Medulla oblongata (tissue), 1 donor: ENCODE measurements at regions not wholly inside any gene's neighbourhood (a gene's known extent, or its start where the extent isn't known, plus 50 kb on each side); places are given as distances from the start of the nearest gene placed in this dataset.
A peak's percentile ranks its signal among the peaks of the same experiment; 100 is the strongest.

Experiments used
- DNase-seq: peaks from one replicate; pipeline ENCODE4 v3.0.0-alpha.2; 2015; ENCODE audit errors: extremely low spot score

GRCh38 chr11:25886036-25886435, 445.9 kb upstream of the ANO3 start:
- DNase-seq, result no peak

DNA sequence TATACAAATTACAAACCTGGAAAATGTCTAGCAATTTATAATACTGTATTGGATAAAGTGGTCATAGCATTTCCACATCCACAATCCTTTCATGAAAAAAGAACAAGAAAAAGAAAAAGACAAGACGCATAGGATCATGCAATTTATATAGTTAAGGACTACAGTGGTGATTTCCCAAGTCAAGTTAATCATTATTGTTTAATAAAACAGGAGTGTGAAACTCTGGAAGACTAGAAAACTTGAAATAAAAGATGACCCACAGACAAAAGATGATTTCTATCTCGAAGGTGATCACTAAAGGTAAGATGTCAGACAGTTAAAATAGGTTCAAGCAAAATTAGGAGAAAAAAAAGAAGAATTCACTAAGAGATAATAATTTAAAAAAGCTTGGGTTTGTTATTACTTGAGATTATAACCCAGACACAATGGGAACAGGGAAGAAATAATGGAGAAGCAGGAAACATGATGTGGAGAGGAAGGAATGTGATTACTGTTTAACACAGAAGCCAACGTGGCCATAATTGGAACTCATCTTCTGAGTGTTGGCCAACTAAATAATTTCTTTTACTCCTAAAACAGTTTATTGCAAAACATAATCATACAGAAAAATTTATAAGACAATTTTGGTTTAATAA, 441.2 kb upstream of the ANO3 start:
- no peak for DNase-seq

DNA sequence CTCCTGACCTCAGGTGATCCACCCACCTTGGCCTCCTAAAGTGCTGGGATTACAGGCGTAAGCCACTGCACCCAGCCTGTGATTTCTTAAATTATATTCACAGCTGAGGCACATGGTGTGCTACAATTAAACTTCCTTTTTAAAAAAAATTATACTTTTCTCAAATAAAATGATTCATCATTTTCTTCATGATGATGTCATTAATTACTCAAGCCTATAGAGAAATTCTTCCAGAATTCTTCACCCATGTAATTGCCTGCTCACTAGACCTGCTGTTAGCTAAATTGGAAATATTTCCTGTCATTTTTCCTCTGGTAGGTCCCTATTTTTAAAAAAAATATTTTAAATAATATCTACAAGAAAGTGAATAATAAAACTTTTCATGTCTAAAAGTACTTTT, 440.0 kb upstream of the ANO3 start:
- no peak for DNase-seq

GRCh38 chr11:25899617-25900160, 432.2 kb upstream of the ANO3 start:
- DNase-seq, result no peak

DNA sequence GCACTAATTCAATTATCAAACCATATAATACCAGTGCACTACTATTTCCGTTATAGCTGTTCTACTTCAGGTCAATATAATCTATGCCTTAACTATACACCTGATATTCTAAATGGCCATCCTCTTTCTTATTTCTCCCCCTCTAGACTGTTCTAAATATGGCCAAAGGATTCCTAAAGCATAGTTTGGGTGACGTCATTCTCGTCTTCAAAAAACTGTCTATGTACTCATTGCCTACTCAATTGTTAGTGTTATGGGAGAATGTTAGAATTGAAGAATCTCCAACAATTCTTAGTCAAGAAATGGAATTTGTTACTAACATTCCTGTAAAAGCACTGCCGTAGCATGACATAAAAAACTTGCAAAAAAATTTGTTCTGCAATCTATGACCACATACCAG, 431.1 kb upstream of the ANO3 start:
- no peak for DNase-seq

- DNase-seq, result no peak
Measured at GRCh38 chr11:25901415-25901814, 430.5 kb upstream of the ANO3 start.

- no peak for DNase-seq
Measured at GRCh38 chr11:25902476-25902875, 429.5 kb upstream of the ANO3 start.

DNA sequence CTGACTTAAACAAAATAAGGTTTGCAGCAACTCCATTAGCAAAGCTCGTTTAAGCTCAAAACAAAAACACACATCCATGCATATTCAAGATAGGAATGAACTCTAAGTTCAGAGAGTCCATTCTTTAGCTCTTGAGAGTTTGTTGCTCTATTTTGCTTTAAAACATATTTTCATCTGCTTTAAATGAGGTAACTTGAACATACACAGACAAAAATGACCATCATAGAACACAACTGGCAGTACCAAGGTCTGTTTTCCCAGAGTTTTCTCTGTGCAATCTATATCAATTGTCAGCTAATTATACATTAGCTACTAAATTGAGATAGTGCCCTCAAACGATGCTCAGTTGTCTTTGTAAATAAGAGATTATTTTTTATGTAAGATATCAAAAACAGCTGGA, 423.2 kb upstream of the ANO3 start:
- no peak for DNase-seq

DNA sequence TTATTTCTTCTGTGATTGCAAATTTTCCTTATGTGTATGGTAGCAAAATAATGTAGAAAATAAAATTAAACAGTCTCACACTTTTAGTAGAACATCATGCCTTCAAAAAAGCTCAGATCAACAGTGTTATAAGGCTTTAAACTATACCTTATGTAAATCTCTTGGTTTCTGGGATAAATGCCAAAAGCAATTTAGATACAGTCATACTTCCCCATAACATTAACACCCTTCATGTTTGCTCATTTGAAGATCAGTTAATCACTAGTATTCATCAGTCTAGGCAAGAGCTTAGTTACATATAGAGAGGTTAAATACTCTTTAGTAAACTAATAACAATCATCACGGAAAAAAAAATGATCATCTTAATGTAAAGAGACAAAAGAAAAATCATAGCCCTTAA, 421.8 kb upstream of the ANO3 start:
- DNase-seq, result no peak

GRCh38 chr11:25920356-25920755, 411.6 kb upstream of the ANO3 start:
- DNase-seq, result no peak

DNA sequence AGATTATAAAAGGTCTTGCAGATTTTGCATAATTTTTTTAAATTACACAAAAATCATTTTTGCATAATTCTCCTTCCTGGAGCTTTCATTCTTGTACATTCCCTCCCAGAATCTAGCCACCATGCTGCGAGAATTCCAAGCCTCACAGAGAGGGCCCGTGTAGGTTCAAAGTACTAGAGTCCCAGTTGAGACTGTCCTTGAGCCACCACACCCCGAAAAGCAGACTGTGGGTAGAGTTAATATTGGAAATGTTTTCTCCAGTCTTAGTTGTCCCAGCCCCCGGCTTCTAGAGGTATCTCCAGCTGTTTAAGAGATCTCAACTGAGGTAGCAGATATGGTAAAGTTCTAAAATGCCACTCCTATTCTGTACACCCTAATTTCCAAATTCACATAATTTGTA, 407.3 kb upstream of the ANO3 start:
- DNase-seq, result no peak

- no peak for DNase-seq
Measured at GRCh38 chr11:25925359-25925758, 406.6 kb upstream of the ANO3 start.

DNA sequence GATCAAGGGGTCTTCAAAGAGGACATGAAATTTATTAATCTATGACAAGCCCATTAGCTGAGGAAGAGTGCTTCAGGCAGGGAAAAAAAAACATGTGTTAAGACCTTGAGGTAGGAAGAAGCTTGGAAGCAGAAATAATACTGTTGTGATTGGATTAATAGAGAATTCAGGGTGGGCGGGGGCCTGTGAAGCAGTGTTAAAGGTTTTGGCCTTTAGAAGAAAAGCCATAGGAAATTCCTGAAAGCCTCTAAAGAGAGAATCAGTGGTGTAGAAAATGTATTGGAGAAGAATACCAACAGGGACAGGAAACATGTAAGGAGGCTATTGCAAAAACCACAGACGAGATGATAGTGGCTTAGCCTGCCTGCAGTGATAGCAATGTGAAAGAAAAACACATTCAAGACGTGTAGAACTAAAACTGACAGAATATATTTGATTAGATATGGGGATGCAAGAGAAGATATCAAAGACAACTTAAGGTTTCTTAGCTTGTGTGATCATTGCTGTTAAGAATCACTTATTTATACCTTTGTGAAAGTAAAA, 404.4 kb upstream of the ANO3 start:
- DNase-seq, result no peak

DNA sequence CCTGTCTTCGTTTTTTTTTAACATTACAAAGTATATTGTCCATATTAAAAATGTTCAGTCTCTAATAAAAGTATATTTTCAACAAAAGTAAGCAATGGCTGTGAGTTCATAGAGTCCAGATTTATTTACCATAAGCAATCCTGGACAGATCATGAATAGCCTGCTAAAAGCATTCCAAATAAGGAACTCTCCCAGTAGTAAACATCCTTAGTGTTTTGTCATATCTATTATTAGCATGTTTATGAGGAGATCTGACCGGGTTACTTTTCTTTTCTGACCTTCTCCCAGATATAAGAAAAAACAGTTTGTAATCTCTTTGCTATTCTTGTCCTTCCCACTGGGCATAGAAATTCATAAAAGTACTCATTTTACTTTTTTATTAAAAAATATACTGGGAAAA, 403.9 kb upstream of the ANO3 start:
- no peak for DNase-seq

DNA sequence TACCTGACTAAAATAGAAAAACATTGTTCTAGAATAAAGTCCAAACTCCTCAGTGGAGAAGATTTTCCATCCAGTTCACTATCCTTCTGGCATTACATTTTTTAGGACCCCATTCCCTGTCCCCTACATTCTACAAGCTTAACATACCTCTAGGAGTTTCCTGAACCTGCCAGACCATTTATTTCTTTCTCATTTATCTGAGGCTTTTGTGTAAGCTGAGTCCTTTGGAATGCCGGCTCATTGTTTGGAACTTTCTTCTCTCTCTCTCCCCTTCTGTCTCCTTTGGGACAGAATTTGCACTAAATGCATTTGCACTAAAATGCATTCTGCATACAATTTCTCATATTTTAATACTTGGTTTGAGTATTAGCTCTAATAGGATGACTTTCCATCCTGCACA, 393.0 kb upstream of the ANO3 start:
- no peak for DNase-seq

DNA sequence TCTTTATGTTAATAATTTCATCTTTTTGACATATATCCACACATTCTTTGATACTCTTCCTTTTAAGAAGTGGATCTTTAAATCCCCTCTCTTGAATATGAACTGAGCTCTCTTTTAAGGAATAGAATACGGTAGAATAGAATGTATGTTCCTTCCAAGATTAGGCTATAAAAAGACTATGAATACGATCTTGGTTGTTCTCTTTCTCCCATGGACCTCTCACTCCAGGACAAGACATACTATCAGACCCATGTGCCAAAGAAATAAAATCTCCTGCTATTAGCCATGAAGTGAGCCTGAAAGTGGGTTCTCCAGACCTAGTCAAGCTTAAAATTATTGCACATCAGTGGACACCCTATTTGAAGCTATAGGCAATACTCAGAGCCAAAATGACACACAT, 392.2 kb upstream of the ANO3 start:
- DNase-seq, result no peak

DNA sequence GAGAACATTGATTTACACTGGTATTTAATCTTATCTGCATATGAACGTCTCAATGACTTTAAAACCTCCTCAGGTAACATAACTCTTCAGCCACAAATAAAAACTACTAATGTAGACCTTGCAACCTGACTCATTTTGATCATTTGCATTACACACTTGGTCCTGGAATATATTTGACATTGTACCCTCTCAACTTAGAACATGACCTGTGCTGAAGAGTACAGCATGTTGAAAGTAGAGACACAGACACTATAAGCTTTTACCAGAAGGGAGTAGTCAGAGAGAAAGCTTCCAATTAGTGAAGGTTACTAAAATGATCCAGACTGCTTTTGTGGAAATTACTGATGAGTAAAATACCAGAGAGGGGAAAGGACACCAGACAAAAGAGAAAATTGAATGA, 390.6 kb upstream of the ANO3 start:
- no peak for DNase-seq

GRCh38 chr11:25943031-25943430, 388.9 kb upstream of the ANO3 start:
- no peak for DNase-seq

DNA sequence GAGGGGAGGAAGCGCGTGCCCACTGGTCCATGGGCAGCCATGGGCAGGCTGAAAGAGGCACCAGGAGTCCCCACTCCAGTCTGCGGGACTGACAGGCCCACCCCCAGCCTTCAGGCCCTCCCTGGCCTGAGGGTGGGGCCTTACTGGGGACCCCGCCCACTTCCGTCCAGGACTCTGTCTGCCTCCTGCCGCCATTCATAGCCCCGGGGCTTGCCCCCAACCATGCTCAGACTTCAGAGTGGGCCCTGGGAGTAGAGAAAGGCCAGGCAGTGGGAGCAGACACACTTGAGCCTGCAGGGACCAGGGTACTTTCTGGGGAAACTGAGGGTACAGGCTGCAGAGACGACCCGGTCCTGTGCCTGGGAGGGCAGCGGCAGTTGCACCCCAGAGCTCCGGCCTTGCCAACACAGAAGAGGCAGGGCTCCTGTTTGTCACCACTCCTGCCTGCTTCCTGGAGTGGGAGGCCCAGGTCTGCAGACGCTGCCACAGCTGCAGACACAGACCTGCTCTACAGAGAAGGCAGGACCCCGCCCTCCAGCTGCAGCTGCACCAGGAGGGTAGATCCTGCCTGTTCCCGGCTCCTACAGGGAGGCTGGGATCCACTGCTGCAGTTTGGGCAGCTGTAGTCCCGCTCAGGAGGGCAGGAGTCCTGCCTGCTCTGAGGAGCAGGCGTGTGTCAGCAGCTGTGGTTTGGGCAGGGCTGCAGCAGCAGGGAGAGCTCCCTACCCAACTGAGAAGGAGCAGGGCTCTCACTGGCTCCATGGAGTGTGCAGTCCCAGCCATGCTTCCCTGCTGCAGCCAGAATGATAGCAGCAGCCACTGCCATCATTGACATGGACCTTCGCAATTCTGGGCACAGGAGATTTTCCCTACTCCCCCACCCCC, 387.9 kb upstream of the ANO3 start:
- no peak for DNase-seq

DNA sequence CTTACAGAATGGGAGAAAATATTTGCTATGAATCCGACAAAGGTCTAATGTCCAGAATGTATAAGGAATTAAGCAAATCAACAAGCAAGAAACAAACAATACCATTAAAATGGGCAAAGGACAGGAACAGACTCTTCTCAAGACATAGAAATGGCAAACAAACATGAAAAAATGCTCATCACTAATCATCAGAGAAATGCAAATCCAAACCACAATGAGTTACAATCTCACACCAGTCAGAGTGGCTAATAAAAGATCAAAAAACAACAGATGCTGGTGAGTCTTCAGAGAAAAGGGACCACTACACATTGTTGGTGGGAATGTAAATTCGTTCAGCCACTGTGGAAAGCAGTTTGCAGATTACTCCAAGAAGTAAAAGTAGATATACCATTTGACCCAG, 382.0 kb upstream of the ANO3 start:
- DNase-seq, result no peak

DNA sequence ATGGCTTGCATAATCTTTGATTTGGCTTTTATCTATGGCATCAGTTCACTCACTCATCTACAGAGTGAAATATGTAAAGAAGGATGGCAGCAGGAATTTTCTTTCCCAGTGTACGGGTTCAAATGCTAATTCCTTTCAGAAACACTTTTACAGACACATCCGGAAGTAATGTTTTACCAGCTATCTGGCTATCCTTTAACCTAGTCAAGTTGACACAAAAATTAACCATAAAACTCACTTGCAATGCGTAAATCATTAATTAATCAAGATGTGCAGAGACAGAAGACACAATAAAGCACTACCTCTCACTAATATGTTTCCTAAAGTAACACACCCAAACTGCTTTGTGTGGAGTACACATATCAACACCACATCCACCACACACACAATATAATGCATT, 378.9 kb upstream of the ANO3 start:
- DNase-seq, result no peak

- DNase-seq, result no peak
Measured at GRCh38 chr11:25958045-25958444, 373.9 kb upstream of the ANO3 start.

DNA sequence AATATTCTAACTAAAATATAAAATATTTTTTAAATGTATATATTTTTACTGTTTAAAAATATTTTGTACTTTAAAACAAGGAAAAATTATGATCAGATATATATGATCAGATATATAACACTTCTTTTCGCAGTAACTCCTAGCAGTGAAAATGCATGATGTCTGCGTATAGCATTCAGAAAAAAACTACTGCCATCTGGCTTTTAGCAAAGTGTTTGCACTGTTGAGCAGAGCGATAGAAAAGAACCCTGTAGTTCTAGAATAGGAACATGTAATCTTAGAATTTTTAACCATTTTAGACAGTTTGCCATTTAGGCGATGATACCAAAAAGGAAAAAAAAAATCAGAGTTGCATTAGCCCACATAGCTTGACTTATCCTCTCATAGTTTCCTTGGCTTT, 370.4 kb upstream of the ANO3 start:
- peak; percentile 5 for DNase-seq
